H1 (cell line): ENCODE measurements at regions not wholly inside any gene's neighbourhood (a gene's known extent, or its start where the extent isn't known, plus 50 kb on each side); places are given as distances from the start of the nearest gene placed in this dataset.

Source experiments
- CTCF ChIA-PET: fragments of 300-600 bp; sonication (Branson Sonifier 250); formaldehyde crosslinking; loops from one replicate; lab custom pipeline; 2021; ENCODE audit not compliant: partially characterized antibody; lab: Charles Lee
- POLR2A ChIA-PET: fragments of 300-600 bp; sonication (Branson Sonifier 250); formaldehyde crosslinking; loops from one replicate; lab custom pipeline; 2021; ENCODE audit warnings: inconsistent platforms; ENCODE audit not compliant: partially characterized antibody; lab: Charles Lee
- DNase-seq, 2 experiments: peaks; one replicate each; pipeline versions ENCODE4 v3.0.0 to v3.0.0-alpha.2; 2010 to 2022; ENCODE audit warnings: low spot score in 2 of 2, low read depth in 1 of 2, mixed read lengths in 1 of 2
- FAIRE-seq: peaks from 2 replicates; lab custom pipeline; 2011; peaks lifted over from hg19 to GRCh38; lab: Jason Lieb, UNC
- H2AFZ ChIP-seq: 2 replicates; pipeline ENCODE4 v1.8.1; 2012; ENCODE audit warnings: low read length, inconsistent platforms
- H2AK5ac ChIP-seq: 2 replicates; pipeline ENCODE4 v1.6.1; 2013; ENCODE audit warnings: low read depth, low read length
- H2BK120ac ChIP-seq: replicated peaks from 2 replicates; pipeline ENCODE3; 2013; ENCODE audit warnings: low read depth, low read length, inconsistent platforms
- H2BK12ac ChIP-seq: 2 replicates; pipeline ENCODE4 v1.6.1; 2013; ENCODE audit warnings: low read depth, low read length
- H2BK15ac ChIP-seq: 2 replicates; pipeline ENCODE4 v1.6.1; 2013; ENCODE audit warnings: low read length
- H2BK20ac ChIP-seq: 2 replicates; pipeline ENCODE4 v1.6.1; 2013; ENCODE audit warnings: low read length
- H2BK5ac ChIP-seq: 2 replicates; pipeline ENCODE4 v1.6.1; 2013; ENCODE audit warnings: low read depth, low read length
- H3K14ac ChIP-seq: 2 replicates; pipeline ENCODE4 v1.6.1; 2013; ENCODE audit warnings: inconsistent platforms; ENCODE audit not compliant: insufficient read length
- H3K18ac ChIP-seq: 2 replicates; pipeline ENCODE4 v1.6.1; 2013; ENCODE audit warnings: low read length; ENCODE audit errors: extremely low read depth
- H3K23ac ChIP-seq: 2 replicates; pipeline ENCODE4 v1.6.1; 2013; ENCODE audit warnings: inconsistent platforms; ENCODE audit not compliant: insufficient read length
- H3K23me2 ChIP-seq: 2 replicates; pipeline ENCODE4 v1.6.1; 2013; ENCODE audit warnings: low read depth, low read length
- H3K27ac ChIP-seq: 2 replicates; pipeline ENCODE4 v1.6.1; 2011; ENCODE audit warnings: low read depth, low read length, inconsistent platforms
- H3K27me3 ChIP-seq, 4 experiments: replicated peaks in 1 of 4; 1 replicate in 1 of 4; 2 replicates in 3 of 4; pipeline versions ENCODE4 v1.6.1 to v1.8.1; 2011 to 2013; ENCODE audit warnings: low read length in 3 of 4, mild to moderate bottlenecking in 3 of 4, inconsistent platforms in 2 of 4, mixed read lengths in 2 of 4, moderate library complexity in 1 of 4; ENCODE audit not compliant: control insufficient read depth in 3 of 4, insufficient read depth in 3 of 4; ENCODE audit errors: extremely low read depth in 1 of 4
- H3K36me3 ChIP-seq, 4 experiments: 2 replicates each; pipeline versions ENCODE4 v1.6.1 to v1.8.1; 2011 to 2013; ENCODE audit warnings: mild to moderate bottlenecking in 4 of 4, low read length in 3 of 4, moderate library complexity in 2 of 4, control low read depth in 1 of 4, inconsistent platforms in 1 of 4; ENCODE audit not compliant: insufficient read depth in 4 of 4, control insufficient read depth in 2 of 4
- H3K4ac ChIP-seq: replicated peaks from 2 replicates; pipeline ENCODE3; 2013; ENCODE audit warnings: low read length, low read depth, mixed read lengths, inconsistent platforms; ENCODE audit not compliant: insufficient read length
- H3K4me1 ChIP-seq, 4 experiments: replicated peaks in 1 of 4; 1 replicate in 1 of 4; 2 replicates in 3 of 4; pipeline versions ENCODE4 v1.6.1 to v1.8.1; 2011 to 2013; ENCODE audit warnings: low read length in 3 of 4, inconsistent platforms in 2 of 4, mixed read lengths in 1 of 4; ENCODE audit not compliant: insufficient read depth in 4 of 4, control insufficient read depth in 3 of 4
- H3K4me2 ChIP-seq, 2 experiments: 2 replicates each; pipeline versions ENCODE4 v1.6.1 to v1.8.1; 2011 to 2013; ENCODE audit warnings: low read depth in 2 of 2, low read length in 2 of 2, control low read depth in 1 of 2, inconsistent platforms in 1 of 2, mild to moderate bottlenecking in 1 of 2; ENCODE audit not compliant: insufficient read depth in 1 of 2
- H3K4me3 ChIP-seq, 4 experiments: fragments of 200-600, 300-600 bp in 1 of 4; sonication (generic), shearing (Covaris generic), sonication (Bioruptor Twin) in 1 of 4; 2 replicates each; pipeline versions ENCODE4 v1.5.1 to v1.8.1; 2011 to 2016; ENCODE audit warnings: low read length in 4 of 4, low read depth in 3 of 4, control low read depth in 2 of 4, inconsistent platforms in 2 of 4, mild to moderate bottlenecking in 2 of 4, mixed read lengths in 1 of 4, moderate library complexity in 1 of 4; ENCODE audit not compliant: insufficient read depth in 2 of 4; ENCODE audit errors: extremely low read depth in 1 of 4
- H3K56ac ChIP-seq: replicated peaks from 2 replicates; pipeline ENCODE3; 2013; ENCODE audit warnings: low read depth, mild to moderate bottlenecking, mixed read lengths, low read length, inconsistent platforms; ENCODE audit not compliant: insufficient read length
- H3K79me1 ChIP-seq: 2 replicates; pipeline ENCODE4 v1.6.1; 2013; ENCODE audit warnings: low read depth, low read length, control low read depth
- H3K79me2 ChIP-seq, 2 experiments: 2 replicates each; pipeline versions ENCODE4 v1.6.1 to v1.8.1; 2012 to 2013; ENCODE audit warnings: low read length in 2 of 2, mild to moderate bottlenecking in 2 of 2, inconsistent platforms in 1 of 2; ENCODE audit not compliant: insufficient read depth in 2 of 2, control insufficient read depth in 1 of 2
- H3K9ac ChIP-seq, 4 experiments: replicated peaks in 1 of 4; 1 replicate in 1 of 4; 2 replicates in 3 of 4; pipeline versions ENCODE4 v1.6.1 to v1.8.1; 2011 to 2013; ENCODE audit warnings: low read depth in 3 of 4, low read length in 3 of 4, control low read depth in 2 of 4, mild to moderate bottlenecking in 2 of 4, moderate library complexity in 2 of 4, inconsistent platforms in 1 of 4; ENCODE audit errors: extremely low read depth in 1 of 4
- H3K9me3 ChIP-seq, 2 experiments: 2 replicates each; pipeline versions ENCODE4 v1.6.1 to v1.8.1; 2012 to 2013; ENCODE audit warnings: mild to moderate bottlenecking in 2 of 2, moderate library complexity in 2 of 2, control low read depth in 1 of 2, inconsistent platforms in 1 of 2, low read depth in 1 of 2, low read length in 1 of 2, mixed read lengths in 1 of 2; ENCODE audit not compliant: insufficient read depth in 2 of 2
- H4K20me1 ChIP-seq, 2 experiments: replicated peaks in 1 of 2; 2 replicates each; pipeline versions ENCODE3 to v1.8.1; 2011 to 2013; ENCODE audit warnings: inconsistent platforms in 2 of 2, low read length in 2 of 2, mild to moderate bottlenecking in 1 of 2; ENCODE audit not compliant: insufficient read depth in 2 of 2, control insufficient read depth in 1 of 2
- H4K5ac ChIP-seq: 2 replicates; pipeline ENCODE4 v1.6.1; 2013; ENCODE audit warnings: low read length, low read depth, mixed read lengths, inconsistent platforms; ENCODE audit not compliant: insufficient read length
- H4K8ac ChIP-seq: 2 replicates; pipeline ENCODE4 v1.8.0; 2013; ENCODE audit warnings: mild to moderate bottlenecking, moderate library complexity, low read length, inconsistent platforms; ENCODE audit not compliant: insufficient read depth; ENCODE audit errors: extremely low read depth
- H4K91ac ChIP-seq: replicated peaks from 2 replicates; pipeline ENCODE3; 2013; ENCODE audit warnings: low read length, mixed read lengths, inconsistent platforms; ENCODE audit not compliant: insufficient read length
- CHD2 ChIP-seq: IDR thresholded peaks from 2 replicates; pipeline ENCODE4 v1.6.1; 2012; ENCODE audit warnings: low read length, improper control_type of control experiment
- FOSL1 ChIP-seq: IDR thresholded peaks from 2 replicates; pipeline ENCODE4 v1.6.1; 2011; ENCODE audit warnings: mild to moderate bottlenecking, low read depth, low read length, moderate library complexity; ENCODE audit not compliant: insufficient read depth
- POLR2A ChIP-seq, 2 experiments: IDR thresholded peaks; 1 replicate in 1 of 2; 2 replicates in 1 of 2; pipeline ENCODE4 v1.6.1; 2011; ENCODE audit warnings: low read depth in 2 of 2, low read length in 2 of 2, mild to moderate bottlenecking in 2 of 2; ENCODE audit errors: control extremely low read depth in 1 of 2
- RFX5 ChIP-seq: IDR thresholded peaks from 2 replicates; pipeline ENCODE4 v1.6.1; 2011; ENCODE audit warnings: low read depth, low read length, improper control_type of control experiment, borderline replicate concordance
- SP1 ChIP-seq: IDR thresholded peaks from 2 replicates; pipeline ENCODE4 v1.6.1; 2011; ENCODE audit warnings: low read depth, low read length
- SP4 ChIP-seq: IDR thresholded peaks from 2 replicates; pipeline ENCODE4 v1.6.1; 2012; ENCODE audit warnings: low read length, inconsistent platforms
- TBP ChIP-seq: IDR thresholded peaks from 2 replicates; pipeline ENCODE4 v1.6.1; 2011; ENCODE audit warnings: low read depth, low read length, improper control_type of control experiment
- TEAD4 ChIP-seq: IDR thresholded peaks from 2 replicates; pipeline ENCODE4 v1.6.1; 2012; ENCODE audit warnings: low read depth, low read length, inconsistent platforms, mixed read lengths
- YY1 ChIP-seq: IDR thresholded peaks from 2 replicates; pipeline ENCODE4 v1.6.1; 2011; ENCODE audit warnings: low read depth, mild to moderate bottlenecking, low read length
- WGBS, 2 experiments: shearing (Covaris generic) in 1 of 2; methylation state at CpG; one replicate each; pipeline versions ENCODE4 v1.1.6 to v1.1.7; 2013 to 2015; ENCODE audit warnings: low lambda C conversion rate in 2 of 2, mixed read lengths in 2 of 2, inconsistent platforms in 1 of 2, low coverage in 1 of 2, missing lambda C conversion rate in 1 of 2; ENCODE audit not compliant: insufficient replicate concordance in 2 of 2, insufficient coverage in 1 of 2, insufficient read length in 1 of 2; ENCODE audit errors: extremely low coverage in 1 of 2, missing lambda C conversion rate in 1 of 2; 5-methylcytosine and 5-hydroxymethylcytosine counted together
- TF ChIP-seq, protein P1 (sequence below): IDR thresholded peaks from 2 replicates; pipeline ENCODE4 v1.6.1; 2012; ENCODE audit warnings: inconsistent platforms
- TF ChIP-seq, protein P2 (sequence below): IDR thresholded peaks from 2 replicates; pipeline ENCODE4 v1.6.1; 2011; ENCODE audit warnings: low read length, improper control_type of control experiment

DNA sequence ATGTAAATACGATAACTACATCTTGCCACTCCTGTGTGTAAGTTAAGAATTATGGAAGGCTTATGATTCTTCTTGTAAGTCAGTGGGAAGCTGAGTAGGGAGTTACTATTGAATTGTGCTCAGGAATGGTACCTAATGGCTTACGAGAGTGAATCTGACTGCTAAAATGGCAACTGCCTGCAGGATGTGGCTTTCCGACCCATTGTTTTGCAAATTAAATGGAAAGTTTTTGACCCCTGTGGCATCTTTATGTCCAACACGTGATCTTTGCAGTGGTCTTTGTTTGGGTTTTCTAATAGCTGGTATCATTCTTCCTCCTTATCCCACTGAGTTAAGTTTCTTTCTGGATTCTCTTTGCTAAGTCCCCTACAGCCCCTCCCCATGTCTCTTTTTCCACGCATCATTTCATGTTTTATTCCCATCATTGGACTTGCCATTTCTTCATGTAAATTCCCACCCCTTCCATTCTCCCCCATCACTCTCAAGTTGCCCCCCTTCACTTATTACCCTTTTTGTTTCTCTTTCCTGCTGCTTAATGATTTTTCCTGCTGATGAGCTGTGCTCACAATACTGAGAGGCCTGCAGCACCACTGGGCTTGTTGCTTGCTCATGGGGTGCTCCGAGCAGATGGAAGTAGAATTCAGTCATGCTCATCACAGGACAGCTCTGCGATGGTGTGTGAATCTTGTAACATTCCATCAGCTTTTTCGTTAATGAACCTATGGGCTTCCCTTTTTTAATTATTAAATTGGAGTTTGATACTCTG lies 428.2 kb upstream of the IL12A start:
- no peak overlapping the region for H3K56ac ChIP-seq
- no peak overlapping the region for H2BK15ac ChIP-seq
- DNase-seq (peak in 1 of 2 experiments; percentile 25), FAIRE-seq (peak; percentile 73)
- H3K23ac ChIP-seq: no peak overlapping the region
- H2BK20ac ChIP-seq: no peak overlapping the region
- no peaks in the 10 kb centered on the region for H3K9me3 ChIP-seq
- H3K18ac ChIP-seq: no peak overlapping the region
- H2BK12ac ChIP-seq: no peak overlapping the region; the same call in 1 of the 2 replicates
- H4K91ac ChIP-seq: peak overlapping the region; percentile 8
- peaks cover 0 to 15% (median 3%) of the 10 kb centered on the region in 4 experiments; a peak in 5 of 7 replicates for H3K4me1 ChIP-seq
- peaks cover 1 to 11% (median 7%) of the 10 kb centered on the region in 4 experiments; a peak in 4 of 7 replicates for H3K27me3 ChIP-seq
- no peak overlapping the region for H3K9ac ChIP-seq
- CTCF ChIA-PET: interaction anchor here (0.6 to 0.8 kb wide), 8 partner anchors 61 to 431 kb away, joined by 3 to 8 read pairs (median 3); no protein-coding TSS in a partner anchor
- H2AFZ ChIP-seq: no peak overlapping the region; the same call in 1 of the 2 replicates
- H3K23me2 ChIP-seq: no peaks in the 10 kb centered on the region
- 27% methylated on average over 8 of the region's 8 CpGs; no CpG with 5 or more reads in 1 of the 2 experiments for WGBS, 2 experiments
- H3K4me2 ChIP-seq: peak overlapping the region; percentile 13 to 62; a peak in 3 of 4 replicates
- no peaks in the 10 kb centered on the region for H3K79me2 ChIP-seq
- no peak overlapping the region for H4K5ac ChIP-seq
- no peak overlapping the region for H3K14ac ChIP-seq
- POLR2A ChIA-PET: interaction anchor here (0.6 to 0.7 kb wide), 2 partner anchors 40 to 397 kb away, joined by 3 to 4 read pairs; no protein-coding TSS in a partner anchor
- no peak overlapping the region for H4K8ac ChIP-seq
- H3K36me3 ChIP-seq: no peaks in the 10 kb centered on the region
- H2BK5ac ChIP-seq: no peak overlapping the region
- 0 out of 2 replicates have a peak overlapping the region, but pooled peaks have one; percentile 26 for H3K27ac ChIP-seq
- no peaks in the 10 kb centered on the region for H4K20me1 ChIP-seq
- H2BK120ac ChIP-seq: no peak overlapping the region
- H2AK5ac ChIP-seq: no peak overlapping the region
- peak overlapping the region in 1 of 4 experiments; percentile 42; a peak in 1 of 8 replicates for H3K4me3 ChIP-seq
- no peak overlapping the region for H3K4ac ChIP-seq
- H3K79me1 ChIP-seq: no peaks in the 10 kb centered on the region
- TF ChIP-seq, protein P1, sequence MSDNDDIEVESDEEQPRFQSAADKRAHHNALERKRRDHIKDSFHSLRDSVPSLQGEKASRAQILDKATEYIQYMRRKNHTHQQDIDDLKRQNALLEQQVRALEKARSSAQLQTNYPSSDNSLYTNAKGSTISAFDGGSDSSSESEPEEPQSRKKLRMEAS: peak; percentile 31
- no peak for TF ChIP-seq FOSL1
- TF ChIP-seq SP4: no peak
- TF ChIP-seq SP1: peak; percentile 62
- TF ChIP-seq YY1: peak; percentile 88
- TF ChIP-seq, protein P2, sequence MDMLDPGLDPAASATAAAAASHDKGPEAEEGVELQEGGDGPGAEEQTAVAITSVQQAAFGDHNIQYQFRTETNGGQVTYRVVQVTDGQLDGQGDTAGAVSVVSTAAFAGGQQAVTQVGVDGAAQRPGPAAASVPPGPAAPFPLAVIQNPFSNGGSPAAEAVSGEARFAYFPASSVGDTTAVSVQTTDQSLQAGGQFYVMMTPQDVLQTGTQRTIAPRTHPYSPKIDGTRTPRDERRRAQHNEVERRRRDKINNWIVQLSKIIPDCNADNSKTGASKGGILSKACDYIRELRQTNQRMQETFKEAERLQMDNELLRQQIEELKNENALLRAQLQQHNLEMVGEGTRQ: peak; percentile 78
- 0 out of 2 replicates have a peak, but pooled peaks have one; percentile 21 for TF ChIP-seq TBP
- TF ChIP-seq TEAD4: peak; percentile 35; the same call in 1 of the 2 replicates
- TF ChIP-seq RFX5: no peak
- TF ChIP-seq CHD2: no peak
- TF ChIP-seq POLR2A (IDR thresholded peaks at IDR 0.05; ENCODE audit: control extremely low read depth in 1 of 2, low read depth in 2 of 2, low read length in 2 of 2): peak in 1 of 2 experiments; percentile 45; a peak in 1 of 3 replicates
